HL-60 (cell line): ENCODE measurements at regions not wholly inside any gene's neighbourhood (a gene's known extent, or its start where the extent isn't known, plus 50 kb on each side); places are given as distances from the start of the nearest gene placed in this dataset.
A peak's percentile ranks its signal among the peaks of the same experiment; 100 is the strongest.

ENCODE experiments used
- DNase-seq, 2 experiments: peaks; one replicate each; pipeline ENCODE4 v3.0.0-alpha.2; 2010 to 2020; ENCODE audit warnings: low read depth in 1 of 2, low spot score in 1 of 2
- H3K27ac ChIP-seq: fragments of 250-450 bp; sonication (Bioruptor Pico); replicated peaks from 2 replicates; pipeline ENCODE4 v1.5.1; 2020; ENCODE audit warnings: mild to moderate bottlenecking, moderate library complexity
- H3K27me3 ChIP-seq: fragments of 250-450 bp; sonication (Bioruptor Pico); 2 replicates; pipeline ENCODE4 v1.5.1; 2021; ENCODE audit warnings: mild to moderate bottlenecking, moderate library complexity; ENCODE audit not compliant: insufficient read depth, poor library complexity, severe bottlenecking
- H3K4me3 ChIP-seq: replicated peaks from 2 replicates; pipeline ENCODE4 v1.5.1; 2011; ENCODE audit warnings: mild to moderate bottlenecking, control low read depth, low read length; ENCODE audit not compliant: insufficient read depth
- CTCF ChIP-seq: IDR thresholded peaks from one replicate; pipeline ENCODE4 v1.5.1; 2011; ENCODE audit warnings: low read length, control low read depth, inconsistent platforms; ENCODE audit not compliant: insufficient read depth
- GABPA ChIP-seq: IDR thresholded peaks from 2 replicates; pipeline ENCODE4 v1.6.1; 2012; ENCODE audit warnings: low read depth
- POLR2AphosphoS5 ChIP-seq: IDR thresholded peaks from 2 replicates; pipeline ENCODE4 v1.6.1; 2012; ENCODE audit warnings: low read depth
- REST ChIP-seq: IDR thresholded peaks from 2 replicates; pipeline ENCODE4 v1.6.1; 2012; ENCODE audit warnings: low read depth; ENCODE audit not compliant: insufficient replicate concordance
- SPI1 ChIP-seq: IDR thresholded peaks from 2 replicates; pipeline ENCODE4 v1.6.1; 2012; ENCODE audit warnings: low read depth, mild to moderate bottlenecking, borderline replicate concordance

GRCh38 chr2:81266106-81266505 is 961.6 kb upstream of the LRRTM1 start:
- no peaks in the 10 kb centered on the region for H3K27me3 ChIP-seq
- DNase-seq = no peak
- no peak for TF ChIP-seq GABPA
- no peak for TF ChIP-seq REST
- no peak for TF ChIP-seq SPI1
- no peak for TF ChIP-seq POLR2AphosphoS5
- peak; percentile 13 for TF ChIP-seq CTCF
- H3K27ac ChIP-seq = no peak overlapping the region
- H3K4me3 ChIP-seq = no peak overlapping the region

GRCh38 chr2:81263989-81264388 is 959.4 kb upstream of the LRRTM1 start:
- TF ChIP-seq GABPA (no peak), POLR2AphosphoS5 (no peak)
- H3K27me3 ChIP-seq = no peaks in the 10 kb centered on the region
- H3K4me3 ChIP-seq = no peak overlapping the region
- no peak for DNase-seq
- H3K27ac ChIP-seq = no peak overlapping the region

GRCh38 chr2:81260320-81260719 is 955.8 kb upstream of the LRRTM1 start:
- no peak overlapping the region for H3K27ac ChIP-seq
- no peak for TF ChIP-seq REST
- no peak for TF ChIP-seq SPI1
- TF ChIP-seq CTCF = no peak
- no peak for TF ChIP-seq GABPA
- no peak for TF ChIP-seq POLR2AphosphoS5

GRCh38 chr2:81250270-81250669 is 945.7 kb upstream of the LRRTM1 start:
- Histone ChIP-seq H3K27ac (no peak overlapping the region), H3K4me3 (no peak overlapping the region), H3K27me3 (no peaks in the 10 kb centered on the region)
- no peak for DNase-seq
- TF ChIP-seq REST (no peak), POLR2AphosphoS5 (no peak)

More at GRCh38 chr2:81260320-81260719, 955.8 kb upstream of the LRRTM1 start:
- no peaks in the 10 kb centered on the region for H3K27me3 ChIP-seq
- DNase-seq = no peak
- no peak overlapping the region for H3K4me3 ChIP-seq
